OCI-LY1 (cell line): ENCODE measurements at regions not wholly inside any gene's neighbourhood (a gene's known extent, or its start where the extent isn't known, plus 50 kb on each side); places are given as distances from the start of the nearest gene placed in this dataset.

ENCODE experiments used
- H2AFZ ChIP-seq: fragments of 200-600 bp; sonication (generic), shearing (Covaris generic); 2 replicates; pipeline ENCODE4 v1.6.0; 2014; ENCODE audit warnings: antibody characterized with exemption, mild to moderate bottlenecking, low read length
- H3F3A ChIP-seq: fragments of 200-600 bp; sonication (generic), shearing (Covaris generic); 2 replicates; pipeline ENCODE4 v1.6.0; 2014; ENCODE audit warnings: mild to moderate bottlenecking, antibody characterized with exemption, low read length, moderate library complexity; ENCODE audit not compliant: insufficient read depth
- H3K27ac ChIP-seq: fragments of 200-600 bp; sonication (generic); 2 replicates; pipeline ENCODE4 v1.5.1; 2014; ENCODE audit warnings: low read length, mixed run types, mild to moderate bottlenecking, low read depth; ENCODE audit not compliant: poor library complexity, severe bottlenecking
- H3K27me3 ChIP-seq: fragments of 200-600 bp; sonication (generic); 2 replicates; pipeline ENCODE4 v1.6.0; 2014; ENCODE audit warnings: antibody characterized with exemption, mild to moderate bottlenecking, low read length, moderate library complexity; ENCODE audit not compliant: insufficient read depth
- H3K36me3 ChIP-seq: fragments of 200-600 bp; sonication (generic); 2 replicates; pipeline ENCODE4 v1.6.1; 2014; ENCODE audit warnings: mild to moderate bottlenecking, antibody characterized with exemption, low read length, moderate library complexity, mixed read lengths; ENCODE audit not compliant: insufficient read depth
- H3K4me1 ChIP-seq: fragments of 200-600 bp; sonication (generic); 2 replicates; pipeline ENCODE4 v1.5.1; 2014; ENCODE audit warnings: mild to moderate bottlenecking, low read length, moderate library complexity; ENCODE audit not compliant: insufficient read depth, severe bottlenecking
- H3K4me2 ChIP-seq: fragments of 200-600 bp; sonication (generic), shearing (Covaris generic); 2 replicates; pipeline ENCODE4 v1.6.1; 2014; ENCODE audit warnings: low read length
- H3K4me3 ChIP-seq: fragments of 200-600 bp; sonication (generic); 2 replicates; pipeline ENCODE4 v1.5.1; 2014; ENCODE audit warnings: low read length, low read depth, mild to moderate bottlenecking, mixed read lengths; ENCODE audit not compliant: poor library complexity, severe bottlenecking
- H3K79me2 ChIP-seq: fragments of 200-600 bp; shearing (Covaris generic); 2 replicates; pipeline ENCODE4 v1.6.1; 2016; ENCODE audit warnings: mixed run types, low read length, mixed read lengths; ENCODE audit not compliant: insufficient read depth
- H3K9ac ChIP-seq: fragments of 200-600 bp; sonication (generic), shearing (Covaris generic); 2 replicates; pipeline ENCODE4 v1.6.1; 2014; ENCODE audit warnings: mild to moderate bottlenecking, low read length, mixed read lengths
- H3K9me2 ChIP-seq: fragments of 200-600 bp; sonication (generic), shearing (Covaris generic); 2 replicates; pipeline ENCODE4 v1.6.1; 2014; ENCODE audit warnings: low read depth, mild to moderate bottlenecking, low read length, mixed read lengths
- H3K9me3 ChIP-seq: fragments of 200-600 bp; shearing (Covaris generic); 2 replicates; pipeline ENCODE4 v1.6.1; 2014; ENCODE audit warnings: low read length, mixed read lengths
- H4K20me1 ChIP-seq: fragments of 200-600 bp; sonication (generic), shearing (Covaris generic); 2 replicates; pipeline ENCODE4 v1.6.0; 2016; ENCODE audit warnings: mild to moderate bottlenecking, low read length; ENCODE audit not compliant: insufficient read depth
- CTCF ChIP-seq: fragments of 200-600 bp; sonication (generic), shearing (Covaris generic); IDR thresholded peaks from 2 replicates; pipeline ENCODE4 v1.5.1; 2017; ENCODE audit warnings: mild to moderate bottlenecking, antibody characterized with exemption, low read length, moderate library complexity, mixed read lengths
- EZH2 ChIP-seq: fragments of 200-600 bp; sonication (generic), shearing (Covaris generic); IDR thresholded peaks from 2 replicates; pipeline ENCODE4 v1.8.0; 2017; ENCODE audit warnings: borderline replicate concordance, mixed run types, mild to moderate bottlenecking, antibody characterized with exemption, low read length, moderate library complexity, mixed read lengths

DNA sequence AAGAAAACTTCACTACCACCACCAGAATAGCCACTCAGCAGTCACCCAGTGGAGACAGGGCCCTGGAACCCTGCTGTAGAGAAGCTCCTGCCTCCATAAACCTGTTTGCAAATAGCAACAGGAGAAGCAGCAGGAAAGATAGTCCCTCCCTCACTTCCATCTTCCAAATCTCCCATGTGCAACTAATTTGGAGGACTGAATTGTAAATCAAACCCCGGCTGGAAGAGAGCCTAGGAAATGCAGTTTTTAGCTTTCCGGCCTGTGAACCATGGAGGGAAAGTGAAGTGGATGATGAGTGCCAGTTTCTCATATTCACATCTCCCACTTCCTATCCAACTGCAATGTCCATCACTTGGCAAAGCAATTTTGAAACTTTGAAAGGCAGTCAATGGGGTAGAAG, 167.2 kb upstream of the FRMD6 start:
- no peaks in the 10 kb centered on the region for H3K36me3 ChIP-seq
- TF ChIP-seq EZH2 (no peak), CTCF (no peak)
- no peak overlapping the region for H3K27ac ChIP-seq
- no peaks in the 10 kb centered on the region for H3K9me3 ChIP-seq
- H3K9ac ChIP-seq = no peak overlapping the region
- H3K4me3 ChIP-seq = no peak overlapping the region
- no peaks in the 10 kb centered on the region for H3K79me2 ChIP-seq
- no peaks in the 10 kb centered on the region for H3K9me2 ChIP-seq
- H3F3A ChIP-seq = no peaks in the 10 kb centered on the region
- H2AFZ ChIP-seq = no peak overlapping the region
- 0 out of 2 replicates have a peak, but pooled peaks cover 5% of the 10 kb centered on the region for H3K27me3 ChIP-seq
- no peaks in the 10 kb centered on the region for H4K20me1 ChIP-seq
- no peak overlapping the region for H3K4me2 ChIP-seq
- H3K4me1 ChIP-seq = no peaks in the 10 kb centered on the region

GRCh38 chr14:51485733-51486132, 166.0 kb upstream of the FRMD6 start:
- no peaks in the 10 kb centered on the region for H3F3A ChIP-seq
- H2AFZ ChIP-seq = no peak overlapping the region
- H3K9me3 ChIP-seq = no peaks in the 10 kb centered on the region
- H3K9me2 ChIP-seq = no peaks in the 10 kb centered on the region
- no peak overlapping the region for H3K4me3 ChIP-seq
- H3K4me2 ChIP-seq = no peak overlapping the region
- H3K36me3 ChIP-seq = no peaks in the 10 kb centered on the region
- no peak overlapping the region for H3K27ac ChIP-seq
- H4K20me1 ChIP-seq = no peaks in the 10 kb centered on the region
- TF ChIP-seq CTCF (no peak), EZH2 (no peak)
- H3K79me2 ChIP-seq = no peaks in the 10 kb centered on the region
- H3K9ac ChIP-seq = no peak overlapping the region
- H3K4me1 ChIP-seq = no peaks in the 10 kb centered on the region
- H3K27me3 ChIP-seq = 0 out of 2 replicates have a peak, but pooled peaks cover 5% of the 10 kb centered on the region

DNA sequence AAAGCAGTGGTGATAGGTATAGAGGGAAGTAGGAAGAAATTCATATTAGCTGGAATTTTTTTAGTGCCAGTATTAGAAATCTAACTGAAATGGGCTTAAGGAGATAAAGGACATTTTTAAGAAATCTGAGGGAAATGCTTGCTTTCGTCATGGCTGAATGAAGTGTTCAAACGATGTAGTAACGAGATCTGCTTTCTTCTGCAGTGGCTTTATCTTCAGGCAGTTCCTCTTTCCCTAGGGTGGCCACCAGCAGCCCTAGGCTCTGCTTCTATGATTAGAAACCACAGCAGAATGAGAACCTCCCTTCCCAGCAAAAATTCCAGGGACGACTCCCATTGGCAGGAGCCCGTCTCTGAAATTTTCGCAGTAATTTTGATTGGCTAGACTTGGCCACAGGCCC, 163.9 kb upstream of the FRMD6 start:
- H3K4me3 ChIP-seq = no peak overlapping the region
- 0 out of 2 replicates have a peak, but pooled peaks cover 5% of the 10 kb centered on the region for H3K27me3 ChIP-seq
- H3K9me2 ChIP-seq = no peaks in the 10 kb centered on the region
- no peak overlapping the region for H3K9ac ChIP-seq
- H3F3A ChIP-seq = no peaks in the 10 kb centered on the region
- H3K27ac ChIP-seq = no peak overlapping the region
- H2AFZ ChIP-seq = no peak overlapping the region
- H3K4me2 ChIP-seq = no peak overlapping the region
- TF ChIP-seq CTCF (no peak), EZH2 (no peak)
- no peaks in the 10 kb centered on the region for H3K4me1 ChIP-seq
- no peaks in the 10 kb centered on the region for H3K79me2 ChIP-seq
- H4K20me1 ChIP-seq = no peaks in the 10 kb centered on the region
- H3K36me3 ChIP-seq = no peaks in the 10 kb centered on the region
- H3K9me3 ChIP-seq = no peaks in the 10 kb centered on the region
